GM23338 (cell line): ENCODE measurements at regions not wholly inside any gene's neighbourhood (a gene's known extent, or its start where the extent isn't known, plus 50 kb on each side); places are given as distances from the start of the nearest gene placed in this dataset.

Experiments used
- ATAC-seq: fragments of 200-7000 bp; cut with Tn5 transposase; 3 replicates; pipeline ENCODE4 v1.9.1; 2020
- DNase-seq: peaks from one replicate; pipeline ENCODE4 v3.0.0-alpha.2; 2015; ENCODE audit warnings: low spot score
- H2AFZ ChIP-seq: fragments of 200-600 bp; sonication (generic); 2 replicates; pipeline ENCODE4 v1.8.0; 2016; ENCODE audit warnings: antibody characterized with exemption, mild to moderate bottlenecking, moderate library complexity
- H3F3A ChIP-seq: fragments of 200-600 bp; sonication (generic); replicated peaks from 2 replicates; pipeline ENCODE4 v1.8.0; 2017; ENCODE audit warnings: antibody characterized with exemption, mixed run types, low read depth
- H3K27ac ChIP-seq: fragments of 200-600 bp; sonication (generic); 2 replicates; pipeline ENCODE4 v1.6.1; 2016; ENCODE audit warnings: low read depth
- H3K27me3 ChIP-seq: fragments of 200-600 bp; sonication (generic); 2 replicates; pipeline ENCODE4 v1.8.0; 2016; ENCODE audit warnings: mild to moderate bottlenecking, mixed run types, moderate library complexity; ENCODE audit not compliant: insufficient read depth
- H3K36me3 ChIP-seq: fragments of 200-600 bp; sonication (generic); 2 replicates; pipeline ENCODE4 v1.8.0; 2016; ENCODE audit warnings: mild to moderate bottlenecking; ENCODE audit not compliant: insufficient read depth
- H3K4me1 ChIP-seq: fragments of 200-600 bp; sonication (generic); 2 replicates; pipeline ENCODE4 v1.8.0; 2016; ENCODE audit warnings: mild to moderate bottlenecking, moderate library complexity; ENCODE audit not compliant: insufficient read depth
- H3K4me2 ChIP-seq: fragments of 200-600 bp; sonication (generic); 2 replicates; pipeline ENCODE4 v1.7.1; 2017; ENCODE audit warnings: mixed run types
- H3K4me3 ChIP-seq: fragments of 200-600 bp; sonication (generic); 2 replicates; pipeline ENCODE4 v1.6.1; 2016; ENCODE audit warnings: mixed run types
- H3K79me2 ChIP-seq: fragments of 200-600 bp; sonication (generic); replicated peaks from 2 replicates; pipeline ENCODE4 v1.8.0; 2017; ENCODE audit warnings: mild to moderate bottlenecking; ENCODE audit not compliant: insufficient read depth
- H3K9me2 ChIP-seq: fragments of 200-600 bp; sonication (generic); 2 replicates; pipeline ENCODE4 v1.8.0; 2017; ENCODE audit not compliant: insufficient read depth
- H4K20me1 ChIP-seq: fragments of 200-600 bp; sonication (generic); replicated peaks from 2 replicates; pipeline ENCODE4 v1.8.0; 2017; ENCODE audit warnings: mild to moderate bottlenecking; ENCODE audit not compliant: insufficient read depth
- H3K27ac Mint-ChIP-seq: 2 replicates; pipeline ENCODE4 v1.8.0; 2020; ENCODE audit warnings: inconsistent platforms, mild to moderate bottlenecking, moderate library complexity, mixed read lengths
- H3K27me3 Mint-ChIP-seq: 3 replicates; pipeline ENCODE4 v1.8.0; 2022; ENCODE audit warnings: low read depth, mild to moderate bottlenecking, moderate library complexity, mixed read lengths, inconsistent platforms; ENCODE audit not compliant: insufficient read depth, poor library complexity
- H3K36me3 Mint-ChIP-seq: 3 replicates; pipeline ENCODE4 v1.8.0; 2021; ENCODE audit warnings: low read depth, mild to moderate bottlenecking, inconsistent platforms, moderate library complexity, mixed read lengths
- H3K4me1 Mint-ChIP-seq: 3 replicates; pipeline ENCODE4 v1.8.0; 2020; ENCODE audit warnings: mild to moderate bottlenecking, inconsistent platforms, mixed read lengths
- H3K4me3 Mint-ChIP-seq: 3 replicates; pipeline ENCODE4 v1.8.0; 2021; ENCODE audit warnings: moderate library complexity, mild to moderate bottlenecking, inconsistent platforms, mixed read lengths
- H3K9me3 Mint-ChIP-seq: 3 replicates; pipeline ENCODE4 v1.8.0; 2020; ENCODE audit warnings: moderate library complexity, mild to moderate bottlenecking, inconsistent platforms, mixed read lengths
- CREB1 ChIP-seq: fragments of 250-450 bp; sonication (Bioruptor Pico); IDR thresholded peaks from 2 replicates; pipeline ENCODE4 v1.5.0; 2020; ENCODE audit warnings: low read depth, mild to moderate bottlenecking, moderate library complexity
- ETS1 ChIP-seq: IDR thresholded peaks from 2 replicates; pipeline ENCODE4 v1.6.1; 2016; ENCODE audit warnings: antibody characterized with exemption
- EZH2 ChIP-seq: fragments of 200-600 bp; sonication (generic); IDR thresholded peaks from one replicate; pipeline ENCODE4 v1.8.0; 2017; ENCODE audit warnings: antibody characterized with exemption, mild to moderate bottlenecking, low read depth; ENCODE audit not compliant: unreplicated experiment
- JUNB ChIP-seq: IDR thresholded peaks from one replicate; pipeline ENCODE4 v1.6.1; 2016; ENCODE audit warnings: antibody characterized with exemption; ENCODE audit not compliant: unreplicated experiment
- NANOG ChIP-seq: IDR thresholded peaks from 2 replicates; pipeline ENCODE4 v1.6.1; 2016; ENCODE audit warnings: antibody characterized with exemption, borderline replicate concordance
- POLR2AphosphoS5 ChIP-seq: IDR thresholded peaks from 2 replicates; pipeline ENCODE4 v1.6.1; 2016; ENCODE audit warnings: antibody characterized with exemption, low read depth
- STAT1 ChIP-seq: IDR thresholded peaks from one replicate; pipeline ENCODE4 v1.6.1; 2016; ENCODE audit warnings: antibody characterized with exemption; ENCODE audit not compliant: unreplicated experiment
- ZNF331 ChIP-seq: fragments of 250-450 bp; sonication (Bioruptor Pico); IDR thresholded peaks from 2 replicates; pipeline ENCODE4 v1.5.0; 2020; ENCODE audit warnings: low read depth, mild to moderate bottlenecking, moderate library complexity
- ZNF462 ChIP-seq: fragments of 250-450 bp; sonication (Bioruptor Pico); IDR thresholded peaks from 2 replicates; pipeline ENCODE4 v1.5.0; 2020; ENCODE audit warnings: mild to moderate bottlenecking, moderate library complexity
- TF ChIP-seq, protein P1 (sequence below): IDR thresholded peaks from one replicate; pipeline ENCODE4 v1.6.1; 2018; ENCODE audit warnings: antibody characterized with exemption; ENCODE audit not compliant: unreplicated experiment

DNA sequence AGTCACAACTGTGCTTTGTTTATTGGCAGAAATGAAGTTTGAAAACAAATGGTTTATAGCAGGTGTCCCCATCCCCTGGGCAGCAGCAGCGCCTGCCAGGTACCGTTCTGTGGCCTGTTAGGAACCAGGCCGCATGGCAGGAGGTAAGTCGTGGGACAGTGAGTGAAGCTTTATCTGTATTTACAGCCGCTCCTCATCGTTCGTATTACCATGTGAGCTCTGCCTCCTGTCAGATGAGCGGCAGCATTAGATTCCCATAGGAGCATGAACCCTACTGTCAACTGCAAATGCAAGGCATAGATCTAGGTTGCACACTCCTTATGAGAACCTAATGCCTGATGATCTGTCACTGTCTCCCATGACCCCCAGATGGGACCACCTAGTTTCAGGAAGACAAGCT, 63.4 kb upstream of the SOD1 start (continued):
- TF ChIP-seq ZNF462 (CRISPR knock-in tag) = no peak
- no peak for TF ChIP-seq EZH2
- TF ChIP-seq JUNB = no peak

DNA sequence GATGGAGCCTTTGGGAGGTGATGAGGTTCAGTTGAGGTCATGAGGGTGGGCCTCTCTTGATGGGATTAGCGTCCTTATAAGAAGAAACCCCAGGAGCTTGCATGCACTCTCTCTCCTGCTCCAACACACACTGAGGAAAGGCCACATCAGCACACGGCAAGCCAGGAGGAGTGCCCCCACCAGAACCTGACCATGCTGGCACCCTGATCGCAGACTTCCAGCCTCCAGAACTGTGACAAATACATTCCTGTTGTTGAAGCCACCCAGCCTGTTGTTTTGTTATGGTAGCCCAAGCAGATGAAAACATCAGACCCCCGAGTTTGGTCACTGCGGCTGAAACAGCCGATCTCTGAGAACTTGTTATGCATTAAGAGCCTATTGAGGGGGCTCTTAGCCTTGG, 64.8 kb upstream of the SOD1 start:
- no peaks in the 10 kb centered on the region for H3K36me3 ChIP-seq
- no peaks in the 10 kb centered on the region for H3K79me2 ChIP-seq
- H3K9me3 Mint-ChIP-seq = no peaks in the 10 kb centered on the region; the same call in none of the 3 replicates
- no peak overlapping the region for H3K4me3 Mint-ChIP-seq
- H3K4me1 ChIP-seq = no peaks in the 10 kb centered on the region
- peaks cover 3% of the 10 kb centered on the region; the same call in 2 of the 3 replicates for H3K4me1 Mint-ChIP-seq
- H3K36me3 Mint-ChIP-seq = no peaks in the 10 kb centered on the region; the same call in 2 of the 3 replicates
- H3K27me3 ChIP-seq = no peaks in the 10 kb centered on the region
- TF ChIP-seq CREB1 (CRISPR knock-in tag) = no peak
- TF ChIP-seq ZNF331 = no peak
- TF ChIP-seq ETS1 = no peak
- no peak for TF ChIP-seq JUNB
- TF ChIP-seq, protein P1, sequence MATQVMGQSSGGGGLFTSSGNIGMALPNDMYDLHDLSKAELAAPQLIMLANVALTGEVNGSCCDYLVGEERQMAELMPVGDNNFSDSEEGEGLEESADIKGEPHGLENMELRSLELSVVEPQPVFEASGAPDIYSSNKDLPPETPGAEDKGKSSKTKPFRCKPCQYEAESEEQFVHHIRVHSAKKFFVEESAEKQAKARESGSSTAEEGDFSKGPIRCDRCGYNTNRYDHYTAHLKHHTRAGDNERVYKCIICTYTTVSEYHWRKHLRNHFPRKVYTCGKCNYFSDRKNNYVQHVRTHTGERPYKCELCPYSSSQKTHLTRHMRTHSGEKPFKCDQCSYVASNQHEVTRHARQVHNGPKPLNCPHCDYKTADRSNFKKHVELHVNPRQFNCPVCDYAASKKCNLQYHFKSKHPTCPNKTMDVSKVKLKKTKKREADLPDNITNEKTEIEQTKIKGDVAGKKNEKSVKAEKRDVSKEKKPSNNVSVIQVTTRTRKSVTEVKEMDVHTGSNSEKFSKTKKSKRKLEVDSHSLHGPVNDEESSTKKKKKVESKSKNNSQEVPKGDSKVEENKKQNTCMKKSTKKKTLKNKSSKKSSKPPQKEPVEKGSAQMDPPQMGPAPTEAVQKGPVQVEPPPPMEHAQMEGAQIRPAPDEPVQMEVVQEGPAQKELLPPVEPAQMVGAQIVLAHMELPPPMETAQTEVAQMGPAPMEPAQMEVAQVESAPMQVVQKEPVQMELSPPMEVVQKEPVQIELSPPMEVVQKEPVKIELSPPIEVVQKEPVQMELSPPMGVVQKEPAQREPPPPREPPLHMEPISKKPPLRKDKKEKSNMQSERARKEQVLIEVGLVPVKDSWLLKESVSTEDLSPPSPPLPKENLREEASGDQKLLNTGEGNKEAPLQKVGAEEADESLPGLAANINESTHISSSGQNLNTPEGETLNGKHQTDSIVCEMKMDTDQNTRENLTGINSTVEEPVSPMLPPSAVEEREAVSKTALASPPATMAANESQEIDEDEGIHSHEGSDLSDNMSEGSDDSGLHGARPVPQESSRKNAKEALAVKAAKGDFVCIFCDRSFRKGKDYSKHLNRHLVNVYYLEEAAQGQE = no peak
- TF ChIP-seq STAT1 = no peak
- no peak for TF ChIP-seq POLR2AphosphoS5
- no peak for TF ChIP-seq NANOG
- H3K4me3 ChIP-seq = no peak overlapping the region
- ATAC-seq (no peak), DNase-seq (no peak)
- H3K27ac Mint-ChIP-seq = no peak overlapping the region
- no peaks in the 10 kb centered on the region for H4K20me1 ChIP-seq
- no peak overlapping the region for H3K27ac ChIP-seq
- no peaks in the 10 kb centered on the region for H3K9me2 ChIP-seq
- H3K27me3 Mint-ChIP-seq = peaks cover 2% of the 10 kb centered on the region
- H3F3A ChIP-seq = no peaks in the 10 kb centered on the region
- no peak overlapping the region for H2AFZ ChIP-seq
- no peak overlapping the region for H3K4me2 ChIP-seq
